IPS-NIHi7 (cell line): ENCODE measurements at regions not wholly inside any gene's neighbourhood (a gene's known extent, or its start where the extent isn't known, plus 50 kb on each side); places are given as distances from the start of the nearest gene placed in this dataset.

Experiments used
- DNase-seq: peaks from one replicate; pipeline ENCODE4 v3.0.0; 2012; ENCODE audit warnings: mixed read lengths; ENCODE audit errors: extremely low spot score

DNA sequence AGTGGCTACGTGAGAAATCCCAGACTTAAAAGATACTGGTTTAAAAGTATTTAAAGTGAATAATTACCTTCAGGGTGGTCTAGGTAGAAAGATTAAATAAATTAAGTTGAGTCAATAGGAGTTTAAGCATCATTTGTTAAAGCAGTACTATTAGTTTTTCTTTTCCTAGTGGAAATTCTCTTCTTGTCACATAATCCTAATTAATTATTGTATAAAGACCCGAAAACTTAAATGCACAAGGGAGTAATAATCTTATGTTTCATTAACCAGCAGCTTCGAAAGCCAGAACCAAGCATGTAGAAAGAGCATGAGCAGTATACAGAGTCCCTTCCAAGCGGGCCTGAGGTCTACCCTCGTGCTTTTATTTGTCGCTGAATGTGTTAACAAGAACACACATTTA lies 90.2 kb upstream of the SKOR2 start:
- no peak for DNase-seq

DNA sequence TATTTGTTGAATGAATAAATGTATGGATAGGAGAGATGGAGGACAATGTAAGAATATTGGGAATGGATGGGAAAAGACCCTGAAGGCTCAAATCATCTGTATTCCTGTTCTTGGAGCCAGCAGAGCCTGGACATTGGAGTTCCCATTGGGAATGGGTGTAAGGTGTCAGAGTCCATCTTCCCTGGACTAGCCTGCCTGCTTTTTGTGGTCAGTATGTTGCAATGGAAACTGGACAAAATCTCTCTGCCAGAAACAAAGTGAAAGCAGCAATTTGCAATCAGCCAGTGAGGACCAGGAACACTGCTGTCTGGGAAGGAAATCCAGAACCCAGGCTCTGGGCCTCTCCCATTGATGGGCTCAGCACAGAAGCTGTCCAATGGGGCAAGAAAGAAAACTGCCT lies 83.5 kb upstream of the SKOR2 start:
- DNase-seq = no peak

DNA sequence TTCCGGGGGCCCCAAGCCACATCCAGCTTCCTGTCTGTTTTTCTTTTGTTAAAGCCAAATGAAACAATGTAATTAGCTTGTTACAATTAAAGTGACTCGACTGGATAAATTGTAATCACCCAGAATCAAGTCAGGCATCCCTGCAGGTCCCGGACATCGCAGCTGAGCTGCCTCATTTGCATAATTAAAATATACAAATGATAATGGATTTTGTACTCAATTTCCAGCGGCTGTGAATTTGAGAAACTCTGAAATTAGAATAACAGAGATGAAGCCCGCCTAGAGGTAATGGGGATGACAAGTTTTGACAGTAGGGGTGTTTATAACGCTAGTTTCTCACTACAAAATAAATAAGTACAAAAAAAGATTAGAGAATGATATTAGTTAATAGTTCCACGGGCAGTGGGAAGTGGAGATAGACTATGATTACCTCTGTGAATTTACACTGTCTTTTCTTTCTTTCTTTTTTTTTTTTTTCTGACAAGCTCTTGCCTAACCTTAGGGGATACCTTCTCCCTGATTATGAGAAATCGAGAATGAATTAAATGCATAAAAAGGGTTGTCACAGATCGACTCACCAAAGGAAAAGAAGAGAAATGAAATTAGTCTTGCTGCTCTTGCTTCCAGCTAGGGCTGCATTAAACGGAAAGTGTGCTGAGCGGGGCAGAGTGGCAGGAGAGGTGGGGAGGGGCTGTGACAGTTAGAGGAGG lies 82.6 kb upstream of the SKOR2 start:
- no peak for DNase-seq

DNA sequence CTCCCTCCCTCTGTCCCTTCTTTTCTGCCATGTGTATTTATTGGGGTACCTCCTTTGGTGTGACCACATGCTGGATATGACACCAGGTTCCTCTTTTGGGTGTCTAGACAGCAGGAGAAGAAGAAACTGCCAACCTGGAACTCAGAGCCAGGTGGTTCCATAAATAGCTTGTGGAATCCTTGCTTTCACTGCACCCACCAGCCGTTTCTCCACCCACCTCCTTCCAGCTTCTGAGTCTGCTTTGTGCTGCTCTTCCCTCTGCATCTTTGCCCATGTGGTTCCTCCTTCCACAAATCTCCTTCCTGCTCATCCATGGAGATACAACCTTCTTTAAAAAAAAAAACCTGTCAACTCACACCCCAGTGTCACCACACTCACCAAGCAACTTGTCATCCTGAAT lies 80.2 kb upstream of the SKOR2 start:
- DNase-seq = no peak

DNA sequence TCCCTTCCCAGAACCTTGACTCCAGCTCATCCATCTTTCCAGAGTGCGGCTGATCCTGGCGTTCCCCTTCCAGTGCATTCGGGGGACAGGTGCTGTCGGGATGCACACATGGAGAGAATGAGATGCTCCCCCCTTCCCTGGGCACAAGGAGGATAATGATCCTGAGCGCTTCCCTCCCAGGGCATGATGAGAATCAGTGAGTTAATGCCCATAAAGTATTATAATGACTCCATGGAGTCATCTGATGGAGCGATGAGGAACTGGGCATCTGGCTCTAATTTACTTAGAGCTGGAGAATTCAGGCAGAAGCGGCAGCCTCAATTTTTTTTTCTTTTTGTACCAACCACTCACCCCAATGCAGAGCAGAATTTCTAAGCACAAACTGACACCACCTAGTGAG lies 79.6 kb upstream of the SKOR2 start:
- no peak for DNase-seq

DNA sequence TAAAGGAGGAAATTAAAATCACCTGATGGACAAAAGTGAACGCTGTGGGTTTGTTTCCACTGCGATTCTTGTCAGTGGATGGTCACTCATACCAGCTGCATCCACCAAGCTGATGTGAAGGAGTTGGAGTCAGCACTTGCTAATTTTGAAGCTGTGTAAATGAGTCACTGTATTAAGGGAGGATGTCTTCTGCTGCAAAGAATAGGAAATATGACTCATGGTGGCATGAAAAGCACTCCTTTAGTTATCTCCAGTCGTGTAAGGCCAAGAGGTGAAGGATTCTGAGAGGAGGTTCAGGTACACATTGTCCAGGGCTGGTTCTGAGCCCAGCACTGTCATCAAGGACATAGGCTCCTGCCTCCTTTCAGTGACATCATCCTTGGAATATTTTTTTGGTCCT lies 71.7 kb upstream of the SKOR2 start:
- DNase-seq = no peak

DNA sequence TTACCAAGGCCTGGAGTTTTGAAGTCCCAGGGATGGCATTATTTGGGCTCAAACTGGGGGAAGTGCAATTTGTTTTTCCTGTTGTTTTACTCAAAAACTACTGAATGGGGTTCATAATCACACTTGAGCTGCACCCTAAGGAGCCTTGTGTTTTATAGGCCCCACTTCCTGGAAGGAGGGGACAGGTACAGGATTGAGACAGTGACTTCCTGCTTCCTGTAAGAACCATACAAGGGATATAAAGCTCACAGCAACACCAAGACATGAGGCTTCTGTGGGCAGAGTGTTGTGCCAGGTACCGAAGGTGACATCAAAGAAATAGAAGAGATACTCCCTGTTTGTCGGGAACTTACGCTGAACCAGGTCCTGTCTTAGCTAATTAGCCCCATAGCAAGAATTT lies 70.4 kb upstream of the SKOR2 start:
- DNase-seq = no peak

DNA sequence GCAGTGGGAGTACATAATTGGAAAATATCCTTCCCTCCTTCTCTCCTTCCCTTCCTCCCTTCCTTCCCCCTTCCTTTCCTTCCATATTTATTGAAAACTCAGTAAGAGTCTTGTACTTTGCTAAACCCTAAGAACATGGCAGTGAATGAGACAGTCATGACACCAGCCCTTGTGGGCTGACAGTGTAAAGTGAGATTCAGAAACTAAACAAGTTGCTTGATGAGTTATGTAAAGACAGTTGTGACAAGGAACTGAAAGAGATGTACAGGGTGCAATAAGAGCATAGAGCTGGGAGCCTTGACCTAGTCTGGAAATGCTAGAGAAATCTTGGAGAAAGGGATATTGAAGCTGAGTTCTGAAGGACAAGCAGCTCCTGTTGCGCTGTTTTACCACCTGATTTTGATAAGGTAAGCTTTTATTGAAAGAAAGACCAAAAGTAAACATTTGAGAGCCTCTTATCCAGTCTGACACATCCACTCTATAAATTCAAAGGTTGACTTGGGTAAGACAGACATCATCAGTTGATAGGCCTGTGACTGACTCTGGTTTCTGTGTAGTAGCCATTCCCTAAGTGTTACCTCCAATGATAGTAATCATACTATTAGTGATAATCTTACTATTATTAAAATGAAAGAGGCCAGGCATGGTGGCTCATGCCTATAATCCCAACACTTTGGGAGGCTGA lies 66.5 kb upstream of the SKOR2 start:
- no peak for DNase-seq

DNA sequence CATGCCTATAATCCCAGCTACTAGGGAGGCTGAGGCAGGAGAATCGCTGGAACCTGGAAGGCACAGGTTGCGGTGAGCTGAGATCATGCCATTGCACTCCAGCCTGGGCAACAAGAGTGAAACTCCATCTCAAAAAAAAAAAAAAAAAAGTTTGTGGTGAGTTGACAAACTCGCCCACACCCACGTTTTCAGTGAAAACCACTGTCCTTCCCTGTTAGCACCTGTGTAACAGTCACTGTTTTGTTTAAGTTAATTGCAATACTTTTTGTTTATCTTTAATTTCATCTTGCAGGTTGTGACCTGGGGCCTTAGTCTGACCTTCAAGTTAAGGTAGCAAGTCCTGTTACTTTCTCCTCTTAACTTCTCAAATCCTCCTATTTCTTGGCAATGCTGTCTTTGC lies 65.5 kb upstream of the SKOR2 start:
- no peak for DNase-seq

DNA sequence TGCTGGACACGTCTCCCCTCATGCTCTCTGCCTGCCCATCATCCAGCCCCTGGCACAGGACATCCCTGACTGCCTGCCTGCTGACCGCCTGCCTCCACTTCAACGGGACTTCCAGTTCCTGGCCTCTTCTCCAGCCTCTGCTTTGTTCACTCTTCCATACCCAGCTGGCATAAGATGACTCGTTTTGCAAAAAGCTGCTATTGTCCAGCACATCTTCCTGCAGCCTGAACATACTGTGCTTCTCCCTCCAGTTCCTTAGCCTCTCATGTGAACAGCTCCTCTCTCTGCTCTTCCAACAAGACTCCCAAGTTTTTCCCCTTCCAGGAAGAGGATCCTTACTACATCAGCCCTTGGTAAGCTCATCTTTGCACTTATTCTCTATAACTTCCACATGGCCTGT lies 62.4 kb upstream of the SKOR2 start:
- DNase-seq = no peak

DNA sequence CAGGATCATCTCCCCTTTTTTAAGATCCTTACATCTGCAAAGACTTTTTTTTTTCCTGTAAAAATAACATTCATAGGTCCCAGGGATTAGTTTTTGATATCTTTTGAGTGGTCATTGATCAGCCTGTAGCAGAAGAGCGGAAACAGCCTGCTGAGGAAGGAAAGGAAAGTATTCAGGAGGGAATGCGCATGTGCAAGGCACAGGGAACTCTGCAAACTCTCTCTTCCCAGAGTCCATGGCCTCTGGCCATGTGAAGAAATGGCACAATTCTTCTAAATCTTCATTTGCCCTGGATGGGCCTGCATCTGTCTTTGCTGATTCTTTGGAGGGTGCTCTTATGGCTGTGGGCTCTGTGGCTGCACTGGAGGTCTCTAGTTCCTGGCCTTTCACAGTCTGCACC lies 60.1 kb upstream of the SKOR2 start:
- no peak for DNase-seq
